Gastrocnemius medialis (tissue), 4 donors: ENCODE measurements at regions not wholly inside any gene's neighbourhood (a gene's known extent, or its start where the extent isn't known, plus 50 kb on each side); places are given as distances from the start of the nearest gene placed in this dataset.
"Not testable (repeated sequence)": the region's sequence is repeated elsewhere in the genome, so short reads cannot be mapped to it uniquely, and the experiment has no call there.

ENCODE experiments used
- ATAC-seq, 2 donors: fragments of 150-250 bp; one replicate each; pipeline ENCODE4 v1.9.1; 2016
- DNase-seq, 2 donors: peaks; one replicate each; pipeline ENCODE4 v3.0.0-alpha.2; 2019
- H3K27ac ChIP-seq, 4 donors: fragments of 200-600 bp; sonication (generic); 1 replicate in 1 of 4; 2 replicates in 3 of 4; pipeline ENCODE4 v1.5.1; 2016 to 2018; ENCODE audit warnings: mild to moderate bottlenecking in 2 of 4, moderate library complexity in 1 of 4
- H3K27me3 ChIP-seq, 3 donors: fragments of 200-600 bp; sonication (generic) in 2 of 3; 1 replicate in 1 of 3; 2 replicates in 2 of 3; pipeline versions ENCODE4 v1.5.1 to v1.6.0; 2016 to 2019; ENCODE audit warnings: mild to moderate bottlenecking in 1 of 3, moderate library complexity in 1 of 3
- H3K36me3 ChIP-seq, 2 donors: fragments of 200-600 bp; sonication (generic) in 1 of 2; one replicate each; pipeline ENCODE4 v1.5.1; 2017 to 2018
- H3K4me1 ChIP-seq, 2 donors: fragments of 200-600 bp; sonication (generic) in 1 of 2; one replicate each; pipeline ENCODE4 v1.5.1; 2016 to 2017; ENCODE audit warnings: mild to moderate bottlenecking in 2 of 2
- H3K4me3 ChIP-seq, 4 donors: fragments of 200-600 bp; sonication (generic) in 3 of 4; 1 replicate in 1 of 4; 2 replicates in 3 of 4; pipeline ENCODE4 v1.5.1; 2016 to 2019; ENCODE audit warnings: mild to moderate bottlenecking in 2 of 4
- H3K9me3 ChIP-seq, 3 donors: fragments of 200-600 bp; sonication (generic) in 2 of 3; 1 replicate in 1 of 3; 2 replicates in 2 of 3; pipeline ENCODE4 v1.5.1; 2016 to 2019
- CTCF ChIP-seq, 5 experiments: fragments of 450-650 bp in 3 of 5; fragments of 200-600 bp in 2 of 5; sonication (generic) in 2 of 5; IDR thresholded peaks in 4 of 5; conservative IDR thresholded peaks in 1 of 5; 1 replicate in 4 of 5; 2 replicates in 1 of 5; pipeline ENCODE4 v1.5.1; 2016 to 2019; ENCODE audit warnings: antibody characterized with exemption in 5 of 5, mild to moderate bottlenecking in 3 of 5, moderate library complexity in 3 of 5
- POLR2A ChIP-seq, 2 donors: fragments of 450-650 bp; IDR thresholded peaks; one replicate each; pipeline ENCODE4 v1.6.1; 2017; ENCODE audit warnings: antibody characterized with exemption in 2 of 2, mild to moderate bottlenecking in 2 of 2, moderate library complexity in 2 of 2
- in situ Hi-C, 4 donors: fragments of 200-750 bp; cut with MboI; loops; one replicate each; pipeline versions ENCODE4 v1.15.0 to v1.8.0; 2017; ENCODE audit warnings: low sequenced_read_pairs in 4 of 4
- intact Hi-C: fragments of 100-400 bp; cut with DNase I; formaldehyde crosslinking; loops from one replicate; pipeline ENCODE4 v1.15.1; 2023; ENCODE audit warnings: low total_unique reads

- Histone ChIP-seq H3K27me3 (no peaks in the 10 kb centered on the region), H3K4me3 (no peak overlapping the region), H3K27ac (no peak overlapping the region), H3K4me1 (no peaks in the 10 kb centered on the region), H3K9me3 (no peaks in the 10 kb centered on the region), H3K36me3 (no peaks in the 10 kb centered on the region)
- DNase-seq (no peak), ATAC-seq (no peak)
- no peak for TF ChIP-seq POLR2A (IDR thresholded peaks at IDR 0.05)
- intact Hi-C loops: no loop called here
- in situ Hi-C loops: no loop called here
Measured at GRCh38 chr4:27964095-27964494, 1103.5 kb downstream of the STIM2 start.

- no peaks in the 10 kb centered on the region for H3K9me3 ChIP-seq
- H3K36me3 ChIP-seq: no peaks in the 10 kb centered on the region
- in situ Hi-C loops: no loop called here
- DNase-seq (no peak), ATAC-seq (no peak)
- H3K27ac ChIP-seq: no peak overlapping the region
- no peak overlapping the region for H3K4me3 ChIP-seq
- TF ChIP-seq CTCF (IDR thresholded peaks at IDR 0.05 in 4 of 5, conservative IDR thresholded peaks at IDR 0.05 in 1 of 5): no peak
- no peak for TF ChIP-seq POLR2A (IDR thresholded peaks at IDR 0.05)
- intact Hi-C loops: no loop called here
- no peaks in the 10 kb centered on the region for H3K4me1 ChIP-seq
- no peaks in the 10 kb centered on the region for H3K27me3 ChIP-seq
Measured at GRCh38 chr4:27966664-27967063, 1106.0 kb downstream of the STIM2 start.

- intact Hi-C loops (no loop called here), in situ Hi-C loops (no loop called here)
- DNase-seq (no peak), ATAC-seq (no peak)
- Histone ChIP-seq H3K27ac (no peak overlapping the region), H3K9me3 (no peaks in the 10 kb centered on the region), H3K4me1 (no peaks in the 10 kb centered on the region), H3K27me3 (no peaks in the 10 kb centered on the region), H3K4me3 (no peak overlapping the region), H3K36me3 (no peaks in the 10 kb centered on the region)
- TF ChIP-seq CTCF (IDR thresholded peaks at IDR 0.05 in 4 of 5, conservative IDR thresholded peaks at IDR 0.05 in 1 of 5) (no peak), POLR2A (IDR thresholded peaks at IDR 0.05) (no peak)
Measured at GRCh38 chr4:27973056-27973455, 1112.4 kb downstream of the STIM2 start.

- TF ChIP-seq CTCF (IDR thresholded peaks at IDR 0.05 in 4 of 5, conservative IDR thresholded peaks at IDR 0.05 in 1 of 5): no peak
- TF ChIP-seq POLR2A (IDR thresholded peaks at IDR 0.05): no peak
- intact Hi-C loops: no loop called here
- Histone ChIP-seq H3K4me1 (no peaks in the 10 kb centered on the region), H3K27me3 (no peaks in the 10 kb centered on the region), H3K36me3 (no peaks in the 10 kb centered on the region), H3K4me3 (no peak overlapping the region), H3K27ac (no peak overlapping the region), H3K9me3 (no peaks in the 10 kb centered on the region)
- DNase-seq: no peak
- in situ Hi-C loops: no loop called here
- no peak for ATAC-seq
Measured at GRCh38 chr4:27973700-27974099, 1113.1 kb downstream of the STIM2 start.

- no peaks in the 10 kb centered on the region for H3K9me3 ChIP-seq
- TF ChIP-seq CTCF (IDR thresholded peaks at IDR 0.05 in 4 of 5, conservative IDR thresholded peaks at IDR 0.05 in 1 of 5) (no peak), POLR2A (IDR thresholded peaks at IDR 0.05) (no peak)
- no peak overlapping the region for H3K27ac ChIP-seq
- no peak overlapping the region for H3K4me3 ChIP-seq
- ATAC-seq (no peak), DNase-seq (no peak)
- no peaks in the 10 kb centered on the region for H3K27me3 ChIP-seq
- in situ Hi-C loops: no loop called here
- H3K36me3 ChIP-seq: no peaks in the 10 kb centered on the region
- H3K4me1 ChIP-seq: no peaks in the 10 kb centered on the region
- intact Hi-C loops: no loop called here
Measured at GRCh38 chr4:27974339-27974738, 1113.7 kb downstream of the STIM2 start.

- DNase-seq, H3K27ac ChIP-seq, H3K4me3 ChIP-seq, H3K4me1 ChIP-seq, H3K27me3 ChIP-seq, in situ Hi-C loops, intact Hi-C loops, H3K36me3 ChIP-seq, H3K9me3 ChIP-seq, ATAC-seq: not testable (repeated sequence)
Measured at GRCh38 chr4:27974881-27975280, 1114.2 kb downstream of the STIM2 start.

- DNase-seq: not testable (repeated sequence)
Measured at GRCh38 chr4:27978427-27979109, 1117.9 kb downstream of the STIM2 start.

More at GRCh38 chr4:27978427-27979109, 1117.9 kb downstream of the STIM2 start:
- intact Hi-C loops, H3K27me3 ChIP-seq, H3K4me1 ChIP-seq, H3K4me3 ChIP-seq, H3K27ac ChIP-seq, H3K36me3 ChIP-seq, ATAC-seq, H3K9me3 ChIP-seq, in situ Hi-C loops: not testable (repeated sequence)
